B cell (primary cell): ENCODE measurements at regions not wholly inside any gene's neighbourhood (a gene's known extent, or its start where the extent isn't known, plus 50 kb on each side); places are given as distances from the start of the nearest gene placed in this dataset.

Experiments
- ATAC-seq: fragments of 200-7000 bp; cut with Tn5 transposase; one replicate; pipeline ENCODE4 v1.10.0; 2021; ENCODE audit warnings: low read depth, mild to moderate bottlenecking, moderate number of reproducible peaks, moderate library complexity
- CTCF ChIA-PET: fragments of 350-600 bp; sonication (Branson Sonifier 250); formaldehyde crosslinking; loops from one replicate; lab custom pipeline; 2021; ENCODE audit warnings: antibody characterized with exemption, inconsistent platforms; lab: Charles Lee
- POLR2A ChIA-PET: fragments of 350-600 bp; sonication (Branson Sonifier 250); formaldehyde crosslinking; loops from one replicate; lab custom pipeline; 2021; ENCODE audit warnings: antibody characterized with exemption; lab: Charles Lee
- DNase-seq: peaks from one replicate; pipeline ENCODE4 v3.0.0; 2013
- H2AFZ ChIP-seq: 2 replicates; pipeline ENCODE4 v1.6.1; 2012; ENCODE audit warnings: mild to moderate bottlenecking, low read depth, low read length; ENCODE audit not compliant: insufficient read depth, poor library complexity, severe bottlenecking
- H3K27ac ChIP-seq, 2 donors: 1 replicate in 1 of 2; 2 replicates in 1 of 2; pipeline ENCODE4 v1.5.1; 2012 to 2013; ENCODE audit warnings: low read length in 2 of 2, mild to moderate bottlenecking in 2 of 2, moderate library complexity in 1 of 2
- H3K27me3 ChIP-seq, 4 experiments: fragments of 200-600 bp in 1 of 4; sonication (generic) in 1 of 4; replicated peaks in 1 of 4; 1 replicate in 2 of 4; 2 replicates in 2 of 4; pipeline versions ENCODE4 v1.6.1 to v1.7.0; 2013 to 2016; ENCODE audit warnings: low read length in 3 of 4, mild to moderate bottlenecking in 2 of 4, mixed read lengths in 1 of 4, moderate library complexity in 1 of 4; ENCODE audit not compliant: insufficient read depth in 4 of 4, control insufficient read depth in 3 of 4; ENCODE audit errors: control extremely low read depth in 1 of 4
- H3K36me3 ChIP-seq, 2 experiments: replicated peaks in 1 of 2; 1 replicate in 1 of 2; 2 replicates in 1 of 2; pipeline versions ENCODE4 v1.6.1 to v1.7.1; 2013; ENCODE audit warnings: low read length in 1 of 2; ENCODE audit not compliant: insufficient read depth in 2 of 2, control insufficient read depth in 1 of 2; ENCODE audit errors: control extremely low read depth in 1 of 2, extremely low read depth in 1 of 2
- H3K4me1 ChIP-seq, 2 donors: fragments of 200-600 bp in 1 of 2; sonication (generic) in 1 of 2; 1 replicate in 1 of 2; 2 replicates in 1 of 2; pipeline versions ENCODE4 v1.5.1 to v1.6.1; 2013 to 2017; ENCODE audit warnings: low read length in 2 of 2; ENCODE audit not compliant: control insufficient read depth in 2 of 2, insufficient read depth in 2 of 2
- H3K4me2 ChIP-seq: replicated peaks from 2 replicates; pipeline ENCODE3; 2012; ENCODE audit warnings: mild to moderate bottlenecking, low read depth, low read length; ENCODE audit not compliant: poor library complexity, severe bottlenecking
- H3K4me3 ChIP-seq, 5 experiments: fragments of 200-600 bp in 1 of 5; sonication (generic) in 1 of 5; 1 replicate in 3 of 5; 2 replicates in 2 of 5; pipeline versions ENCODE4 v1.5.1 to v1.7.0; 2011 to 2016; ENCODE audit warnings: low read length in 4 of 5, mild to moderate bottlenecking in 4 of 5, low read depth in 2 of 5, control low read depth in 1 of 5, moderate library complexity in 1 of 5; ENCODE audit not compliant: insufficient read depth in 1 of 5; ENCODE audit errors: control extremely low read depth in 1 of 5, extremely low read depth in 1 of 5
- H3K79me2 ChIP-seq: fragments of 200-600 bp; sonication (generic); one replicate; pipeline ENCODE4 v1.6.0; 2016; ENCODE audit warnings: low read length; ENCODE audit not compliant: control insufficient read depth, insufficient read depth
- H3K9ac ChIP-seq: fragments of 200-600 bp; sonication (generic); 2 replicates; pipeline ENCODE4 v1.6.1; 2017; ENCODE audit warnings: mild to moderate bottlenecking, low read length, moderate library complexity
- H3K9me3 ChIP-seq, 3 donors: one replicate each; pipeline versions ENCODE4 v1.6.1 to v1.7.1; 2013; ENCODE audit warnings: low read length in 2 of 3; ENCODE audit not compliant: control insufficient read depth in 2 of 3, insufficient read depth in 1 of 3; ENCODE audit errors: control extremely low read depth in 1 of 3
- H4K20me1 ChIP-seq: 2 replicates; pipeline ENCODE4 v1.6.0; 2012; ENCODE audit warnings: mild to moderate bottlenecking, low read length; ENCODE audit not compliant: insufficient read depth, control insufficient read depth, poor library complexity, severe bottlenecking
- H3K27ac Mint-ChIP-seq: one replicate; pipeline ENCODE4 v1.8.0; 2021; ENCODE audit warnings: mixed read lengths
- H3K27me3 Mint-ChIP-seq: one replicate; pipeline ENCODE4 v1.8.0; 2021; ENCODE audit warnings: mixed read lengths
- H3K4me1 Mint-ChIP-seq: one replicate; pipeline ENCODE4 v1.8.0; 2021; ENCODE audit warnings: mixed read lengths
- H3K4me3 Mint-ChIP-seq: one replicate; pipeline ENCODE4 v1.8.0; 2021; ENCODE audit warnings: mixed read lengths
- H3K9me3 Mint-ChIP-seq: one replicate; pipeline ENCODE4 v1.8.0; 2022; ENCODE audit warnings: mixed read lengths; ENCODE audit not compliant: insufficient read depth
- EZH2 ChIP-seq: IDR thresholded peaks from 2 replicates; pipeline ENCODE4 v1.6.1; 2012; ENCODE audit warnings: borderline replicate concordance, low read depth, mild to moderate bottlenecking, moderate library complexity, low read length; ENCODE audit not compliant: insufficient read depth, poor library complexity, severe bottlenecking
- WGBS: methylation state at CpG from one replicate; pipeline ENCODE4 v1.1.5; 2013; ENCODE audit warnings: missing lambda C conversion rate; ENCODE audit not compliant: insufficient coverage; 5-methylcytosine and 5-hydroxymethylcytosine counted together
- intact Hi-C: fragments of 100-400 bp; cut with micrococcal nuclease; formaldehyde crosslinking; loops from one replicate; pipeline ENCODE4 v1.10.0; 2022
- TF ChIP-seq, protein P1 (sequence below): fragments of 200-600 bp; IDR thresholded peaks from one replicate; pipeline ENCODE4 v1.8.0; 2022; ENCODE audit warnings: antibody characterized with exemption, mild to moderate bottlenecking

DNA sequence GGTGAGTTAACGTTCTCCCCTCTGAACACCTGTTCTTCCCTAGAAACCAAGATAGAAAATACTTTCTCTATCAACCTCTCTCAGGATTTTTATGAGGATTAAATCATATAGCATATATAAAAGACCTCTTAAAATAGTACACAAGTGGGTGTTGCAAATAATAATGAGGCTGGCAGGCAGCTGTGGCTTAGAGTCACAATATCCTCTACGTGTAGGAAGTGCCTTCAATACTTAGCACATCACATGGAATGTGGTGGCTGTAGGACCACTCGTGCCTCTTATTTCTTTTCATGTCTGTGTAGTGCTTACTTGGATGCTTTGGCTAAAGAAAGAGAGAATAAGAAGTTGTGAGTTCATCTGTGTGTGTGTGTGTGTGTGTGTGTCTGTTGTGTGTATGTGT is 96.3 kb downstream of the PRLHR start:
- Histone ChIP-seq H3K4me2 (no peak overlapping the region), H3K9ac (no peak overlapping the region), H3K79me2 (no peaks in the 10 kb centered on the region), H3K36me3 (no peaks in the 10 kb centered on the region), H3K27me3 (peaks cover 0 to 5% (median 1%) of the 10 kb centered on the region in 4 experiments), H2AFZ (no peak overlapping the region), H4K20me1 (no peaks in the 10 kb centered on the region), H3K27ac (no peak overlapping the region), H3K9me3 (no peaks in the 10 kb centered on the region), H3K4me1 (no peaks in the 10 kb centered on the region), H3K4me3 (no peak overlapping the region)
- WGBS = 29% methylated on average over 1 of the region's 3 CpGs
- Mint-ChIP-seq H3K27ac (no peak overlapping the region), H3K4me3 (no peak overlapping the region), H3K4me1 (no peaks in the 10 kb centered on the region), H3K9me3 (no peaks in the 10 kb centered on the region), H3K27me3 (peaks cover 33% of the 10 kb centered on the region)
- no peak for TF ChIP-seq EZH2
- TF ChIP-seq, protein P1, sequence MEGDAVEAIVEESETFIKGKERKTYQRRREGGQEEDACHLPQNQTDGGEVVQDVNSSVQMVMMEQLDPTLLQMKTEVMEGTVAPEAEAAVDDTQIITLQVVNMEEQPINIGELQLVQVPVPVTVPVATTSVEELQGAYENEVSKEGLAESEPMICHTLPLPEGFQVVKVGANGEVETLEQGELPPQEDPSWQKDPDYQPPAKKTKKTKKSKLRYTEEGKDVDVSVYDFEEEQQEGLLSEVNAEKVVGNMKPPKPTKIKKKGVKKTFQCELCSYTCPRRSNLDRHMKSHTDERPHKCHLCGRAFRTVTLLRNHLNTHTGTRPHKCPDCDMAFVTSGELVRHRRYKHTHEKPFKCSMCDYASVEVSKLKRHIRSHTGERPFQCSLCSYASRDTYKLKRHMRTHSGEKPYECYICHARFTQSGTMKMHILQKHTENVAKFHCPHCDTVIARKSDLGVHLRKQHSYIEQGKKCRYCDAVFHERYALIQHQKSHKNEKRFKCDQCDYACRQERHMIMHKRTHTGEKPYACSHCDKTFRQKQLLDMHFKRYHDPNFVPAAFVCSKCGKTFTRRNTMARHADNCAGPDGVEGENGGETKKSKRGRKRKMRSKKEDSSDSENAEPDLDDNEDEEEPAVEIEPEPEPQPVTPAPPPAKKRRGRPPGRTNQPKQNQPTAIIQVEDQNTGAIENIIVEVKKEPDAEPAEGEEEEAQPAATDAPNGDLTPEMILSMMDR = no peak
- ChIA-PET CTCF (no interaction called here), POLR2A (no interaction called here)
- intact Hi-C loops = no loop called here
- no peak for DNase-seq
- ATAC-seq = no peak

DNA sequence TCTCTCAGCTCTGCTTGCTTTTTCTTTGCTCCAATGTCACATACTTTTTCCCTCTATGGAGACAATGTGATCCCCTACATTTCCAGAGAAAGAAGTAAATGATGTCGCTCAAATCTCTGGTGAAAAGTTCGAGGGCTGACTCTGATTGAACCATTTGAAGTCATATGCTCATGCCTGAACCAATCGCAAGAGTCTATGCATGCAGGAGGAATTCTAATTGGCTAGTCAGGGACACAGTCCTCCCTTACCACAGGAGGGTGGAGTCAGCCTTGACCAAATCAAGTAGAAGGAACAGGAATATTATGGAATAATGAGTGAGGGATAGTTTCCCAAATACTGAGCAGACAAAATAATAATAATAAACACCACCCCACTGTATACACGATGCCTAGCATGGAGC is 96.8 kb downstream of the PRLHR start:
- ChIA-PET CTCF (no interaction called here), POLR2A (no interaction called here)
- no peak overlapping the region for H2AFZ ChIP-seq
- no peak for TF ChIP-seq EZH2
- TF ChIP-seq, protein P1 = no peak
- Mint-ChIP-seq H3K4me3 (no peak overlapping the region), H3K9me3 (no peaks in the 10 kb centered on the region), H3K27ac (no peak overlapping the region), H3K27me3 (peaks cover 33% of the 10 kb centered on the region), H3K4me1 (no peaks in the 10 kb centered on the region)
- no peaks in the 10 kb centered on the region for H4K20me1 ChIP-seq
- H3K36me3 ChIP-seq = no peaks in the 10 kb centered on the region
- no peaks in the 10 kb centered on the region for H3K9me3 ChIP-seq
- H3K4me2 ChIP-seq = no peak overlapping the region
- H3K79me2 ChIP-seq = no peaks in the 10 kb centered on the region
- 80% methylated on average over 2 of the region's 4 CpGs for WGBS
- peaks cover 0 to 5% (median 1%) of the 10 kb centered on the region in 4 experiments for H3K27me3 ChIP-seq
- no peaks in the 10 kb centered on the region for H3K4me1 ChIP-seq
- H3K27ac ChIP-seq = no peak overlapping the region
- H3K4me3 ChIP-seq = no peak overlapping the region
- DNase-seq (no peak), ATAC-seq (no peak)
- intact Hi-C loops = no loop called here
- H3K9ac ChIP-seq = no peak overlapping the region
